ENCODE measurements at regions not wholly inside any gene's neighbourhood (a gene's known extent, or its start where the extent isn't known, plus 50 kb on each side); places are given as distances from the start of the nearest gene placed in this dataset.

DNA sequence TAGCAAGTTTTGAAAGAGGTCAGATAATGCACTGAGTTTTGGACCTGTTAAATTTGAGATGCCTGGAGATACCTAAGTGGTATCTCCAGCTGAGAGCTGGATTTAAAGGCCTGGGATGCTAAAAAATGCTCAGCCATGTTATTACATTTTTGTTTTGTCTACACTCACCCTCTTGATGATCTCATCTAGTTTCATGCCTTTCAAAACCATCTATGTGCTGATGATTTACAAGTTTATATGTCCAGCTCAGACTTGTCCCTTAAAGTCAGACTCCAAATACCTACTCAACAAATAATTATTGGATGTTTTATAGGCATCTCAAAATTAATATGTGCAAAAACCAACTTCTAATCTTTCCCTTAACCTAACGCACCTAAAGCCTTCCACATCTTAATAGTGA, 103.6 kb upstream of the OR9G4 start:
- TF ChIP-seq, protein P1, sequence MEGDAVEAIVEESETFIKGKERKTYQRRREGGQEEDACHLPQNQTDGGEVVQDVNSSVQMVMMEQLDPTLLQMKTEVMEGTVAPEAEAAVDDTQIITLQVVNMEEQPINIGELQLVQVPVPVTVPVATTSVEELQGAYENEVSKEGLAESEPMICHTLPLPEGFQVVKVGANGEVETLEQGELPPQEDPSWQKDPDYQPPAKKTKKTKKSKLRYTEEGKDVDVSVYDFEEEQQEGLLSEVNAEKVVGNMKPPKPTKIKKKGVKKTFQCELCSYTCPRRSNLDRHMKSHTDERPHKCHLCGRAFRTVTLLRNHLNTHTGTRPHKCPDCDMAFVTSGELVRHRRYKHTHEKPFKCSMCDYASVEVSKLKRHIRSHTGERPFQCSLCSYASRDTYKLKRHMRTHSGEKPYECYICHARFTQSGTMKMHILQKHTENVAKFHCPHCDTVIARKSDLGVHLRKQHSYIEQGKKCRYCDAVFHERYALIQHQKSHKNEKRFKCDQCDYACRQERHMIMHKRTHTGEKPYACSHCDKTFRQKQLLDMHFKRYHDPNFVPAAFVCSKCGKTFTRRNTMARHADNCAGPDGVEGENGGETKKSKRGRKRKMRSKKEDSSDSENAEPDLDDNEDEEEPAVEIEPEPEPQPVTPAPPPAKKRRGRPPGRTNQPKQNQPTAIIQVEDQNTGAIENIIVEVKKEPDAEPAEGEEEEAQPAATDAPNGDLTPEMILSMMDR (IDR thresholded peaks at IDR 0.05; ENCODE audit: low read depth, low read length, poor library complexity, severe bottlenecking): no peak
- no peak for TF ChIP-seq EZH2phosphoT487 (IDR thresholded peaks at IDR 0.05; ENCODE audit: borderline replicate concordance, low read length)
